Testis (tissue), 2 donors: ENCODE measurements at regions not wholly inside any gene's neighbourhood (a gene's known extent, or its start where the extent isn't known, plus 50 kb on each side); places are given as distances from the start of the nearest gene placed in this dataset.

Source experiments
- DNase-seq: peaks from one replicate; pipeline ENCODE4 v3.0.0-alpha.2; 2019
- H3K27ac ChIP-seq, 2 donors: fragments of 200-600 bp; sonication (generic); one replicate each; pipeline ENCODE4 v1.5.1; 2019
- H3K27me3 ChIP-seq: fragments of 200-600 bp; sonication (generic); one replicate; pipeline ENCODE4 v1.5.1; 2019
- H3K36me3 ChIP-seq: fragments of 200-600 bp; sonication (generic); one replicate; pipeline ENCODE4 v1.5.1; 2017; ENCODE audit warnings: low read depth; ENCODE audit errors: missing control alignments
- H3K4me1 ChIP-seq: fragments of 200-600 bp; sonication (generic); one replicate; pipeline ENCODE4 v1.5.1; 2019
- H3K4me3 ChIP-seq, 2 donors: fragments of 200-600 bp; sonication (generic); one replicate each; pipeline ENCODE4 v1.5.1; 2017 to 2019
- H3K9me3 ChIP-seq: fragments of 200-600 bp; sonication (generic); one replicate; pipeline ENCODE4 v1.5.1; 2017
- CTCF ChIP-seq, 3 experiments: fragments of 450-650 bp in 2 of 3; fragments of 200-600 bp in 1 of 3; sonication (generic) in 1 of 3; IDR thresholded peaks; one replicate each; pipeline ENCODE4 v1.5.1; 2016 to 2019; ENCODE audit warnings: antibody characterized with exemption in 3 of 3, mild to moderate bottlenecking in 2 of 3, moderate library complexity in 1 of 3
- POLR2A ChIP-seq: fragments of 450-650 bp; IDR thresholded peaks from one replicate; pipeline ENCODE4 v1.6.1; 2017; ENCODE audit warnings: antibody characterized with exemption, mild to moderate bottlenecking, moderate library complexity
- WGBS, 2 donors: methylation state at CpG; one replicate each; pipeline ENCODE4 v1.1.5; 2018; 5-methylcytosine and 5-hydroxymethylcytosine counted together
- intact Hi-C: fragments of 100-400 bp; cut with DNase I; formaldehyde crosslinking; loops from one replicate; pipeline ENCODE4 v1.15.1; 2023; ENCODE audit warnings: low total_unique reads

GRCh38 chr5:175388531-175388930 lies 55.5 kb downstream of the DRD1 start:
- Histone ChIP-seq H3K36me3 (no peaks in the 10 kb centered on the region), H3K4me3 (no peak overlapping the region), H3K27ac (no peak overlapping the region), H3K27me3 (no peaks in the 10 kb centered on the region), H3K9me3 (no peaks in the 10 kb centered on the region), H3K4me1 (no peaks in the 10 kb centered on the region)
- 78 to 88% methylated on average over 4 to 5 of the region's 5 CpGs for WGBS, 2 donors
- TF ChIP-seq POLR2A (no peak), CTCF (IDR thresholded peaks at IDR 0.05) (no peak)
- no peak for DNase-seq
- intact Hi-C loops, result no loop called here

- whole genome bisulfite sequencing, 2 donors, result 76 to 82% methylated on average over 2 of the region's 2 CpGs
- Histone ChIP-seq H3K4me3 (no peak overlapping the region), H3K27me3 (no peaks in the 10 kb centered on the region), H3K9me3 (no peaks in the 10 kb centered on the region), H3K36me3 (no peaks in the 10 kb centered on the region), H3K27ac (no peak overlapping the region), H3K4me1 (no peaks in the 10 kb centered on the region)
- DNase-seq, result no peak
- intact Hi-C loops, result no loop called here
- TF ChIP-seq CTCF (IDR thresholded peaks at IDR 0.05) (no peak), POLR2A (no peak)
Observed at GRCh38 chr5:175387144-175387543, 56.8 kb downstream of the DRD1 start.

GRCh38 chr5:175386526-175386925 lies 57.5 kb downstream of the DRD1 start:
- DNase-seq, result no peak
- intact Hi-C loops, result no loop called here
- H3K4me1 ChIP-seq, result no peaks in the 10 kb centered on the region
- H3K36me3 ChIP-seq, result no peaks in the 10 kb centered on the region
- no peak overlapping the region for H3K4me3 ChIP-seq
- WGBS, 2 donors, result 84 to 86% methylated on average over 2 of the region's 2 CpGs
- H3K27ac ChIP-seq, result no peak overlapping the region
- no peaks in the 10 kb centered on the region for H3K9me3 ChIP-seq
- H3K27me3 ChIP-seq, result no peaks in the 10 kb centered on the region
- TF ChIP-seq POLR2A (no peak), CTCF (IDR thresholded peaks at IDR 0.05) (no peak)

GRCh38 chr5:175385691-175386362 lies 58.2 kb downstream of the DRD1 start:
- WGBS, 2 donors, result 83% methylated on average over 9 of the region's 9 CpGs
- no peak overlapping the region for H3K27ac ChIP-seq

More at GRCh38 chr5:175385691-175386362, 58.2 kb downstream of the DRD1 start:
- H3K36me3 ChIP-seq, result no peaks in the 10 kb centered on the region
- DNase-seq, result no peak
- TF ChIP-seq CTCF (IDR thresholded peaks at IDR 0.05), result no peak
- TF ChIP-seq POLR2A, result no peak
- no peak overlapping the region for H3K4me3 ChIP-seq
- H3K4me1 ChIP-seq, result no peaks in the 10 kb centered on the region
- intact Hi-C loops, result no loop called here
- H3K9me3 ChIP-seq, result no peaks in the 10 kb centered on the region
- no peaks in the 10 kb centered on the region for H3K27me3 ChIP-seq
